ENCODE measurements at regions not wholly inside any gene's neighbourhood (a gene's known extent, or its start where the extent isn't known, plus 50 kb on each side); places are given as distances from the start of the nearest gene placed in this dataset.

- Histone ChIP-seq H3K4me3 (ENCODE audit: low read depth, low read length) (no peak overlapping the region), H3K9ac (no peak overlapping the region), H3K27me3 (ENCODE audit: control insufficient read depth, insufficient read depth, low read length) (no peaks in the 10 kb centered on the region), H3K27ac (no peak overlapping the region), H3K4me2 (ENCODE audit: low read length) (peak overlapping the region; percentile 39), H2AFZ (no peak overlapping the region), H3K36me3 (ENCODE audit: control insufficient read depth, insufficient read depth, low read length) (no peaks in the 10 kb centered on the region), H3K79me2 (no peaks in the 10 kb centered on the region), H3K9me3 (ENCODE audit: control insufficient read depth, low read length) (no peaks in the 10 kb centered on the region), H3K4me1 (no peaks in the 10 kb centered on the region)
- no peak for TF ChIP-seq CTCF (IDR thresholded peaks at IDR 0.05)
Observed at GRCh38 chr1:2856066-2856390, 54.5 kb upstream of the TTC34 start.

GRCh38 chr1:2856676-2857375 is 55.3 kb upstream of the TTC34 start:
- Histone ChIP-seq H3K9me3 (ENCODE audit: control insufficient read depth, low read length) (no peaks in the 10 kb centered on the region), H3K4me3 (ENCODE audit: low read depth, low read length) (no peak overlapping the region), H3K9ac (no peak overlapping the region), H3K4me1 (no peaks in the 10 kb centered on the region), H3K4me2 (ENCODE audit: low read length) (no peak overlapping the region), H2AFZ (no peak overlapping the region), H3K27ac (no peak overlapping the region), H3K27me3 (ENCODE audit: control insufficient read depth, insufficient read depth, low read length) (peaks cover 2% of the 10 kb centered on the region), H3K36me3 (ENCODE audit: control insufficient read depth, insufficient read depth, low read length) (no peaks in the 10 kb centered on the region), H3K79me2 (no peaks in the 10 kb centered on the region)
- no peak for TF ChIP-seq CTCF (IDR thresholded peaks at IDR 0.05)

- Histone ChIP-seq H3K9ac (no peak overlapping the region), H3K27ac (no peak overlapping the region), H3K9me3 (ENCODE audit: control insufficient read depth, low read length) (no peaks in the 10 kb centered on the region), H2AFZ (no peak overlapping the region), H3K36me3 (ENCODE audit: control insufficient read depth, insufficient read depth, low read length) (no peaks in the 10 kb centered on the region), H3K4me2 (ENCODE audit: low read length) (no peak overlapping the region), H3K4me1 (no peaks in the 10 kb centered on the region), H3K79me2 (no peaks in the 10 kb centered on the region), H3K27me3 (ENCODE audit: control insufficient read depth, insufficient read depth, low read length) (peaks cover 5% of the 10 kb centered on the region), H3K4me3 (ENCODE audit: low read depth, low read length) (no peak overlapping the region)
- no peak for TF ChIP-seq CTCF (IDR thresholded peaks at IDR 0.05)
Observed at GRCh38 chr1:2857521-2857920, 56.0 kb upstream of the TTC34 start.

GRCh38 chr1:2858676-2859075 is 57.2 kb upstream of the TTC34 start:
- no peak for TF ChIP-seq CTCF (IDR thresholded peaks at IDR 0.05)
- H3K27ac ChIP-seq = no peak overlapping the region
- H3K4me2 ChIP-seq (ENCODE audit: low read length) = no peak overlapping the region
- H3K27me3 ChIP-seq (ENCODE audit: control insufficient read depth, insufficient read depth, low read length) = peaks cover 6% of the 10 kb centered on the region
- H2AFZ ChIP-seq = no peak overlapping the region
- no peaks in the 10 kb centered on the region for H3K79me2 ChIP-seq
- no peak overlapping the region for H3K9ac ChIP-seq
- no peaks in the 10 kb centered on the region for H3K4me1 ChIP-seq
- no peaks in the 10 kb centered on the region for H3K36me3 ChIP-seq (ENCODE audit: control insufficient read depth, insufficient read depth, low read length)
- no peak overlapping the region for H3K4me3 ChIP-seq (ENCODE audit: low read depth, low read length)
- no peaks in the 10 kb centered on the region for H3K9me3 ChIP-seq (ENCODE audit: control insufficient read depth, low read length)

GRCh38 chr1:2859219-2859880 is 57.9 kb upstream of the TTC34 start:
- no peak overlapping the region for H3K9ac ChIP-seq
- no peak overlapping the region for H3K27ac ChIP-seq
- no peak overlapping the region for H2AFZ ChIP-seq
- H3K36me3 ChIP-seq (ENCODE audit: control insufficient read depth, insufficient read depth, low read length) = no peaks in the 10 kb centered on the region
- H3K4me3 ChIP-seq (ENCODE audit: low read depth, low read length) = no peak overlapping the region
- H3K9me3 ChIP-seq (ENCODE audit: control insufficient read depth, low read length) = no peaks in the 10 kb centered on the region
- H3K4me2 ChIP-seq (ENCODE audit: low read length) = no peak overlapping the region
- H3K79me2 ChIP-seq = no peaks in the 10 kb centered on the region
- TF ChIP-seq CTCF (IDR thresholded peaks at IDR 0.05) = no peak
- no peaks in the 10 kb centered on the region for H3K4me1 ChIP-seq
- peaks cover 6% of the 10 kb centered on the region for H3K27me3 ChIP-seq (ENCODE audit: control insufficient read depth, insufficient read depth, low read length)
